ENCODE measurements at regions not wholly inside any gene's neighbourhood (a gene's known extent, or its start where the extent isn't known, plus 50 kb on each side); places are given as distances from the start of the nearest gene placed in this dataset.

GRCh38 chr16:55403464-55403863 is 75.5 kb upstream of the MMP2 start:
- TF ChIP-seq EZH2 (IDR thresholded peaks at IDR 0.05; ENCODE audit: low read depth, unreplicated experiment), result no peak
- no peak for TF ChIP-seq REST (IDR thresholded peaks at IDR 0.05; ENCODE audit: unreplicated experiment)
- TF ChIP-seq CTCF (conservative IDR thresholded peaks at IDR 0.05; ENCODE audit: low read depth in 2 of 2), result no peak
- TF ChIP-seq STAT1 (IDR thresholded peaks at IDR 0.05; ENCODE audit: unreplicated experiment), result no peak
- no peak for TF ChIP-seq CREB1 (CRISPR knock-in tag; IDR thresholded peaks at IDR 0.05; ENCODE audit: low read depth)
- no peak for TF ChIP-seq JUNB (IDR thresholded peaks at IDR 0.05; ENCODE audit: unreplicated experiment)
- no peak for TF ChIP-seq POLR2AphosphoS5 (IDR thresholded peaks at IDR 0.05; ENCODE audit: low read depth)
- no peak for TF ChIP-seq ETS1 (IDR thresholded peaks at IDR 0.05)
- TF ChIP-seq ZNF114 (CRISPR knock-in tag; IDR thresholded peaks at IDR 0.05), result no peak
- no peak for TF ChIP-seq ZNF331 (CRISPR knock-in tag; IDR thresholded peaks at IDR 0.05; ENCODE audit: low read depth)

All from GM23338 (cell line).